ENCODE measurements at regions not wholly inside any gene's neighbourhood (a gene's known extent, or its start where the extent isn't known, plus 50 kb on each side); places are given as distances from the start of the nearest gene placed in this dataset.

GRCh38 chr16:86381491-86381890, 128.8 kb upstream of the FOXF1 start:
- FAIRE-seq (no peak), DNase-seq (ENCODE audit: insufficient read length) (no peak)
- no peak for TF ChIP-seq TAF1 (IDR thresholded peaks at IDR 0.05; ENCODE audit: borderline replicate concordance, low read depth, low read length)
- TF ChIP-seq POLR2AphosphoS5 (IDR thresholded peaks at IDR 0.05; ENCODE audit: low read depth, low read length), result no peak
- no peak for TF ChIP-seq POLR2A (IDR thresholded peaks at IDR 0.05; ENCODE audit: low read depth, low read length)

- no peak for TF ChIP-seq POLR2A (IDR thresholded peaks at IDR 0.05; ENCODE audit: low read depth, low read length)
- TF ChIP-seq TAF1 (IDR thresholded peaks at IDR 0.05; ENCODE audit: borderline replicate concordance, low read depth, low read length), result no peak
- TF ChIP-seq POLR2AphosphoS5 (IDR thresholded peaks at IDR 0.05; ENCODE audit: low read depth, low read length), result no peak
- FAIRE-seq (no peak), DNase-seq (ENCODE audit: insufficient read length) (no peak)
Observed at GRCh38 chr16:86382067-86382773, 128.1 kb upstream of the FOXF1 start.

GRCh38 chr16:86382774-86383407, 127.4 kb upstream of the FOXF1 start:
- no peak for TF ChIP-seq POLR2AphosphoS5 (IDR thresholded peaks at IDR 0.05; ENCODE audit: low read depth, low read length)
- TF ChIP-seq TAF1 (IDR thresholded peaks at IDR 0.05; ENCODE audit: borderline replicate concordance, low read depth, low read length), result no peak
- no peak for TF ChIP-seq POLR2A (IDR thresholded peaks at IDR 0.05; ENCODE audit: low read depth, low read length)
- DNase-seq (ENCODE audit: insufficient read length), result no peak
- no peak for FAIRE-seq

GRCh38 chr16:86383488-86384262, 126.7 kb upstream of the FOXF1 start:
- no peak for TF ChIP-seq TAF1 (IDR thresholded peaks at IDR 0.05; ENCODE audit: borderline replicate concordance, low read depth, low read length)
- no peak for TF ChIP-seq POLR2AphosphoS5 (IDR thresholded peaks at IDR 0.05; ENCODE audit: low read depth, low read length)
- no peak for TF ChIP-seq POLR2A (IDR thresholded peaks at IDR 0.05; ENCODE audit: low read depth, low read length)
- FAIRE-seq (no peak), DNase-seq (ENCODE audit: insufficient read length) (no peak)

GRCh38 chr16:86384263-86384649, 126.1 kb upstream of the FOXF1 start:
- FAIRE-seq, result no peak
- TF ChIP-seq TAF1 (IDR thresholded peaks at IDR 0.05; ENCODE audit: borderline replicate concordance, low read depth, low read length) (no peak), POLR2AphosphoS5 (IDR thresholded peaks at IDR 0.05; ENCODE audit: low read depth, low read length) (no peak), POLR2A (IDR thresholded peaks at IDR 0.05; ENCODE audit: low read depth, low read length) (no peak)
- no peak for DNase-seq (ENCODE audit: insufficient read length)

- DNase-seq (ENCODE audit: insufficient read length) (no peak), FAIRE-seq (no peak)
- TF ChIP-seq TAF1 (IDR thresholded peaks at IDR 0.05; ENCODE audit: borderline replicate concordance, low read depth, low read length), result no peak
- no peak for TF ChIP-seq POLR2A (IDR thresholded peaks at IDR 0.05; ENCODE audit: low read depth, low read length)
- no peak for TF ChIP-seq POLR2AphosphoS5 (IDR thresholded peaks at IDR 0.05; ENCODE audit: low read depth, low read length)
Observed at GRCh38 chr16:86384980-86385379, 125.3 kb upstream of the FOXF1 start.

- TF ChIP-seq POLR2AphosphoS5 (IDR thresholded peaks at IDR 0.05; ENCODE audit: low read depth, low read length) (no peak), POLR2A (IDR thresholded peaks at IDR 0.05; ENCODE audit: low read depth, low read length) (no peak), TAF1 (IDR thresholded peaks at IDR 0.05; ENCODE audit: borderline replicate concordance, low read depth, low read length) (no peak)
- no peak for FAIRE-seq
- no peak for DNase-seq (ENCODE audit: insufficient read length)
Observed at GRCh38 chr16:86387468-86388440, 122.6 kb upstream of the FOXF1 start.

GRCh38 chr16:86388976-86389375, 121.4 kb upstream of the FOXF1 start:
- TF ChIP-seq POLR2AphosphoS5 (IDR thresholded peaks at IDR 0.05; ENCODE audit: low read depth, low read length) (no peak), TAF1 (IDR thresholded peaks at IDR 0.05; ENCODE audit: borderline replicate concordance, low read depth, low read length) (no peak), POLR2A (IDR thresholded peaks at IDR 0.05; ENCODE audit: low read depth, low read length) (no peak)
- DNase-seq (ENCODE audit: insufficient read length) (no peak), FAIRE-seq (no peak)

GRCh38 chr16:86389566-86390328, 120.6 kb upstream of the FOXF1 start:
- no peak for TF ChIP-seq POLR2A (IDR thresholded peaks at IDR 0.05; ENCODE audit: low read depth, low read length)
- no peak for TF ChIP-seq TAF1 (IDR thresholded peaks at IDR 0.05; ENCODE audit: borderline replicate concordance, low read depth, low read length)
- TF ChIP-seq POLR2AphosphoS5 (IDR thresholded peaks at IDR 0.05; ENCODE audit: low read depth, low read length), result no peak
- no peak for DNase-seq (ENCODE audit: insufficient read length)

GRCh38 chr16:86390335-86390734, 120.0 kb upstream of the FOXF1 start:
- no peak for DNase-seq (ENCODE audit: insufficient read length)
- TF ChIP-seq POLR2AphosphoS5 (IDR thresholded peaks at IDR 0.05; ENCODE audit: low read depth, low read length) (no peak), POLR2A (IDR thresholded peaks at IDR 0.05; ENCODE audit: low read depth, low read length) (no peak), TAF1 (IDR thresholded peaks at IDR 0.05; ENCODE audit: borderline replicate concordance, low read depth, low read length) (no peak)
- no peak for FAIRE-seq

More at GRCh38 chr16:86389566-86390328, 120.6 kb upstream of the FOXF1 start:
- no peak for FAIRE-seq
